ENCODE measurements at regions not wholly inside any gene's neighbourhood (a gene's known extent, or its start where the extent isn't known, plus 50 kb on each side); places are given as distances from the start of the nearest gene placed in this dataset.

DNA sequence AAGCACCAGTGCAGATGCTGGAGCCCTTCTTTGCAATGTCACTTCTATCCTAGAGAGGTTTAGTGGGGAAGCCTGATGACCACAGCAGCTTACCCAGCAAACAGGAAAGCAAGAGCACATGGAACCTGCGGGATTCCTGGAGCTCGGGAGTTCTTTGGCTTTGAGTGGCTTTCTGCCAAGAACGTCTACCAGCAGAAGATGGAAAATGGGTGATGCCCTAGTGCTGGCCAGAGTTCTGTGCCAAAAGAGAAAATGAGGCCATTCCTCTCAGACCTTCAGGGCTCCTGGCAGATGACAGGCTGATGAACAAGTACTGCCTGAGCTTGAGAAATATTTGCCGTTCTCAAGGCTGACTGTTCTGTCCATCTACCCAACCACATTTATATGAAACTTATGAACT is 332.1 kb upstream of the CCL2 start:
- TF ChIP-seq, protein P1, sequence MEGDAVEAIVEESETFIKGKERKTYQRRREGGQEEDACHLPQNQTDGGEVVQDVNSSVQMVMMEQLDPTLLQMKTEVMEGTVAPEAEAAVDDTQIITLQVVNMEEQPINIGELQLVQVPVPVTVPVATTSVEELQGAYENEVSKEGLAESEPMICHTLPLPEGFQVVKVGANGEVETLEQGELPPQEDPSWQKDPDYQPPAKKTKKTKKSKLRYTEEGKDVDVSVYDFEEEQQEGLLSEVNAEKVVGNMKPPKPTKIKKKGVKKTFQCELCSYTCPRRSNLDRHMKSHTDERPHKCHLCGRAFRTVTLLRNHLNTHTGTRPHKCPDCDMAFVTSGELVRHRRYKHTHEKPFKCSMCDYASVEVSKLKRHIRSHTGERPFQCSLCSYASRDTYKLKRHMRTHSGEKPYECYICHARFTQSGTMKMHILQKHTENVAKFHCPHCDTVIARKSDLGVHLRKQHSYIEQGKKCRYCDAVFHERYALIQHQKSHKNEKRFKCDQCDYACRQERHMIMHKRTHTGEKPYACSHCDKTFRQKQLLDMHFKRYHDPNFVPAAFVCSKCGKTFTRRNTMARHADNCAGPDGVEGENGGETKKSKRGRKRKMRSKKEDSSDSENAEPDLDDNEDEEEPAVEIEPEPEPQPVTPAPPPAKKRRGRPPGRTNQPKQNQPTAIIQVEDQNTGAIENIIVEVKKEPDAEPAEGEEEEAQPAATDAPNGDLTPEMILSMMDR (IDR thresholded peaks at IDR 0.05), result no peak
- TF ChIP-seq EP300 (IDR thresholded peaks at IDR 0.05) (no peak), POLR2A (IDR thresholded peaks at IDR 0.05) (no peak)
